ENCODE measurements at regions not wholly inside any gene's neighbourhood (a gene's known extent, or its start where the extent isn't known, plus 50 kb on each side); places are given as distances from the start of the nearest gene placed in this dataset.

GRCh38 chr2:238978497-238978896 is 130.6 kb downstream of the TWIST2 start:
- no peak for TF ChIP-seq REST (IDR thresholded peaks at IDR 0.05; ENCODE audit: low read depth)
- TF ChIP-seq CEBPB (IDR thresholded peaks at IDR 0.05), result no peak
- TF ChIP-seq TCF12 (IDR thresholded peaks at IDR 0.05; ENCODE audit: low read depth), result no peak
- TF ChIP-seq NFIC (IDR thresholded peaks at IDR 0.05), result no peak
- no peak for TF ChIP-seq YY1 (IDR thresholded peaks at IDR 0.05; ENCODE audit: low read depth)
- no peak for TF ChIP-seq RAD21 (IDR thresholded peaks at IDR 0.05; ENCODE audit: low read depth)
- no peak for TF ChIP-seq EP300 (IDR thresholded peaks at IDR 0.05; ENCODE audit: borderline replicate concordance)
- no peak for TF ChIP-seq USF1 (IDR thresholded peaks at IDR 0.05)
- no peak for TF ChIP-seq ZBTB7A (IDR thresholded peaks at IDR 0.05; ENCODE audit: low read depth)
- no peak for TF ChIP-seq EGR1 (IDR thresholded peaks at IDR 0.05)
- TF ChIP-seq TAF1 (IDR thresholded peaks at IDR 0.05; ENCODE audit: low read depth), result no peak
- TF ChIP-seq CREB1 (IDR thresholded peaks at IDR 0.05; ENCODE audit: low read depth), result no peak
- no peak for TF ChIP-seq MAX (IDR thresholded peaks at IDR 0.05)
- TF ChIP-seq TEAD4 (IDR thresholded peaks at IDR 0.05), result no peak
- no peak for TF ChIP-seq FOXM1 (IDR thresholded peaks at IDR 0.05; ENCODE audit: borderline replicate concordance, low read depth)

- TF ChIP-seq YY1 (IDR thresholded peaks at IDR 0.05; ENCODE audit: low read depth), result no peak
- TF ChIP-seq CREB1 (IDR thresholded peaks at IDR 0.05; ENCODE audit: low read depth), result no peak
- TF ChIP-seq EP300 (IDR thresholded peaks at IDR 0.05; ENCODE audit: borderline replicate concordance), result no peak
- TF ChIP-seq TAF1 (IDR thresholded peaks at IDR 0.05; ENCODE audit: low read depth), result no peak
- no peak for TF ChIP-seq REST (IDR thresholded peaks at IDR 0.05; ENCODE audit: low read depth)
- no peak for TF ChIP-seq ZBTB7A (IDR thresholded peaks at IDR 0.05; ENCODE audit: low read depth)
- TF ChIP-seq TEAD4 (IDR thresholded peaks at IDR 0.05), result no peak
- TF ChIP-seq EGR1 (IDR thresholded peaks at IDR 0.05), result no peak
- TF ChIP-seq TCF12 (IDR thresholded peaks at IDR 0.05; ENCODE audit: low read depth), result no peak
- no peak for TF ChIP-seq CEBPB (IDR thresholded peaks at IDR 0.05)
- TF ChIP-seq NFIC (IDR thresholded peaks at IDR 0.05), result no peak
- no peak for TF ChIP-seq USF1 (IDR thresholded peaks at IDR 0.05)
- no peak for TF ChIP-seq MAX (IDR thresholded peaks at IDR 0.05)
- no peak for TF ChIP-seq RAD21 (IDR thresholded peaks at IDR 0.05; ENCODE audit: low read depth)
Observed at GRCh38 chr2:238979636-238980035, 131.8 kb downstream of the TWIST2 start.

- TF ChIP-seq ZBTB7A (IDR thresholded peaks at IDR 0.05; ENCODE audit: low read depth) (no peak), NFIC (IDR thresholded peaks at IDR 0.05) (no peak), TAF1 (IDR thresholded peaks at IDR 0.05; ENCODE audit: low read depth) (no peak), EP300 (IDR thresholded peaks at IDR 0.05; ENCODE audit: borderline replicate concordance) (no peak), CREB1 (IDR thresholded peaks at IDR 0.05; ENCODE audit: low read depth) (no peak), TEAD4 (IDR thresholded peaks at IDR 0.05) (no peak), YY1 (IDR thresholded peaks at IDR 0.05; ENCODE audit: low read depth) (no peak), EGR1 (IDR thresholded peaks at IDR 0.05) (no peak), MAX (IDR thresholded peaks at IDR 0.05) (no peak), REST (IDR thresholded peaks at IDR 0.05; ENCODE audit: low read depth) (no peak), TCF12 (IDR thresholded peaks at IDR 0.05; ENCODE audit: low read depth) (no peak), FOXM1 (IDR thresholded peaks at IDR 0.05; ENCODE audit: borderline replicate concordance, low read depth) (no peak), CEBPB (IDR thresholded peaks at IDR 0.05) (no peak), USF1 (IDR thresholded peaks at IDR 0.05) (no peak), RAD21 (IDR thresholded peaks at IDR 0.05; ENCODE audit: low read depth) (no peak)
Observed at GRCh38 chr2:238985041-238985729, 137.3 kb downstream of the TWIST2 start.

Measured in Ishikawa (cell line).